Sciatic nerve (tissue), 2 donors: ENCODE measurements at regions not wholly inside any gene's neighbourhood (a gene's known extent, or its start where the extent isn't known, plus 50 kb on each side); places are given as distances from the start of the nearest gene placed in this dataset.

Experiments used
- ATAC-seq: fragments of 200-7000 bp; cut with Tn5 transposase; one replicate; pipeline ENCODE4 v1.9.1; 2020; ENCODE audit warnings: mild to moderate bottlenecking, moderate library complexity
- DNase-seq: peaks from one replicate; pipeline ENCODE4 v3.0.0-alpha.2; 2020; ENCODE audit warnings: low spot score
- intact Hi-C: fragments of 100-400 bp; cut with DNase I; formaldehyde crosslinking; loops from one replicate; pipeline ENCODE4 v1.14.2; 2022
- donor health status: DM: no; HTN: no; CAD: no.
- donor health status: DM: no; HTN: no; CAD: no.

DNA sequence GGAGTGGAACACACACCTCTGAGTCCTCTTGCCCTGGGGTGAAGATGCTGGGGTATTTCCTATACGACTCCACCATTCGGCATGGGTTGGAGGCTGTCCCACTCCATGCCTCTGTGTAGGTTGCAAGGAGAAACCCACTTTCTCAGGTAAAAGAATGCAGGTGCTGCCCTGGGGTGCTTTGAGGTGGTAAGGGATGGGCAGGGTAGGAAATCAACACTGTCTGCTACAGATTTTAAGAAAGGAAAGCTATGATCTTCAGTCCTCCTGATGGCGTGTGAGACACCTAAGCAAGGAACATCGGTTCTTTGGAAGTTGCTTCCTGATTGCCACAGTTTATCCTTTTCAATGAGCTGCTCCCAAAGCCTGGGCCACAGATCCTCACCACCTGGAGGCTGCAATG lies 209.2 kb downstream of the NCK2 start:
- intact Hi-C loops, result no loop called here
- ATAC-seq (no peak), DNase-seq (no peak)

DNA sequence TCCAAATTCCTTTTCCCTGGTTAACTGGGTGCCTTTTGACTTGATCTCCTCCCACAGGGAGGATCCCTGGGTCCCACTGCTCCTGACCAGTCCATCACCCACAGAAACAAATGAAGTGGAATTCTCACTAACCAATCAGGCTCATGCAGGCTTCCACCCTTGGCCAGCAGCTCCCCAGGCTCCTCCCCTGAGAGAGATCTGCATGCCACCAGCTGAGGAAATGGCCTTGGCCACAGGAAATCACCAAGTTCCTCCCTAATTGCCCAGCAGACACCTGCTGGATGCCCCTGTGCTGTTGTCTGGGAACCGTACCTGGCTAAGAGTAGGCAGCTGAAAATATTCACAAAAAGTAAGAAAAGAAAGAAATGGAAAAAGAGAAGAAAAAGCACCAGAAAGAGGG lies 207.4 kb downstream of the NCK2 start:
- intact Hi-C loops, result no loop called here

DNA sequence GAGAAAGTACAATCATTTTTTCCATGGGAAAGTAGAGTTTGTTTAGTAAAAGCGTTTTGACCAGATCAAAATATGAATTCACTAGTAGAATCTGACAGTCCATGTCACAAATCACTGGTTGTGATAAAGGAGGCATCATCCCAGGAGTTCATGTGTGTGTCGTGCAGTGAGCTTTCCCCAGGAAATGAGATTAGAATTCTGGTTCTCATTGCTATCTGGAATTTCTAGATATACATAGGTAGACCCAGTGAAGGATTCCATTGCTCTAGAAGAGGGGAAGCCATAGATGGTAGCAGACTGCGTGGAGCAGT lies 206.6 kb downstream of the NCK2 start:
- intact Hi-C loops, result no loop called here
- DNase-seq, result no peak
- ATAC-seq, result no peak

More for the DNA sequence above, 207.4 kb downstream of the NCK2 start:
- DNase-seq (no peak), ATAC-seq (no peak)

DNA sequence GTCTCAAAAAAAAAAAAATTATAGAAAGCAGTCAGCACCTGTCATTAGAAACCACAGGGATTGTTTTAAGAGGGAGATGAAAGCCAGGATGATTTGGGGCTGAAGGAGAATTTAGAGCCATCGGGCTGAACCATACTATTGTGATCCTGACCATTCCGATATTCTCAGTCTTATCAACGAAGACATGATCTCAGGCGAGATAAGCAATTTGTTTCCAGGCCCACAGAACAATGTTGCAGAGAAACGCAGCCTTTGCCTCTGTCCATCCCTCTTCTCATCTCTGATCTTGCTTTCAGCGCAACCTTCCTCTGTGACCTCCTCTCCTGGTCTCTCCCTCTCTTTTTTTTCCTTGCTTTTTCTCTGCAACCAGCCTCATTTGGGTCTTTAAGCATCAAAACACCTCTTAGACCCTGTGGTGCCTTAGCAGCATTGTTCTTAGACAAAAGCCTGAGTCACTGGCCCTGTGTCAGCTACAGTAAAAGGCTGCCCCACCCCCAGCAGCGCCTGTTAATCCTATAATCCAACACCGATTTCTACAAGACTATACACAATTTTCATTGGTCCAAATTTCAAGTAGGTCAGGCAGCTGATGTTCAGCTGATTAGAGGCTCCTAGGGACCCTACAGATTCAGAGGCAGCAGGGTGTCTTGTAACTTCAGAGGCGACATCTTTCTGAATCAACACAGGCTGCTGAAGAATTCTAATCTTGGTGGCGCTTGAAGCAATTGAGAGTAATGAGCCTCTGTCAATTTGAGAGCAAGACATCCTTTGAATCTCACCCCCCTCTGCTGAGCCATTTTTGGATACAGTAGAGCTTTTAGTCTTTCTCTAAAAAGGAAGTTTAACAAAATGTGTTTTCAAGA lies 206.0 kb downstream of the NCK2 start:
- intact Hi-C loops, result no loop called here
- ATAC-seq (no peak), DNase-seq (no peak)

DNA sequence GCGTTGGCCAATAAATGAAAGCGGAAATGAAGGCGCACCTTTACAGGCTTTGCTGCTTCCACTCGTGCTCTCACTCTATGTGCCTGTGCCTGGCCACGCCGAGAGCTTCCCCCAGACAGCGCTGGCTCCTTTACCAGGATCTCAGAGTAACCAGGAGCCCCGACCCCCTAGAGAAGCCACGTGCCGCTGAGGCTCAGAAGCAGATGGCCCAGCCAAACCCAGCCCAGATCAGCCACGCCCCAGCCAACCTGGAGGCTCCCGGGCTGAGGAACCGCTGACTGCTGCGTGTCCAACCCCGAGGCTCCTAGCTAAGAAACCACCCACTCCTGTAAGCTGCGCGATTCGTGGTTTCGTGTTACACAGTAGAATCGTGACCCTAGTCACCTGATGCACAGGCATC lies 199.3 kb downstream of the NCK2 start:
- ATAC-seq (no peak), DNase-seq (no peak)
- intact Hi-C loops, result no loop called here
